A673 (cell line): ENCODE measurements at regions not wholly inside any gene's neighbourhood (a gene's known extent, or its start where the extent isn't known, plus 50 kb on each side); places are given as distances from the start of the nearest gene placed in this dataset.

Experiments
- BruUV-seq: library from RNA; stranded (reverse); fragments of 400-500 nt; replicated peaks from 2 replicates; lab custom pipeline; 2021; lab: Mats Ljungman, UMichigan
- CTCF ChIA-PET: fragments of 300-600 bp; sonication (Branson Sonifier 250); formaldehyde crosslinking; loops from one replicate; lab custom pipeline; 2022; ENCODE audit warnings: antibody characterized with exemption; lab: Charles Lee
- POLR2A ChIA-PET: fragments of 300-600 bp; sonication (Branson Sonifier 250); formaldehyde crosslinking; loops from one replicate; lab custom pipeline; 2022; ENCODE audit warnings: antibody characterized with exemption; ENCODE audit not compliant: low non-redundant PET; lab: Charles Lee
- DNase-seq: peaks from one replicate; pipeline ENCODE4 v3.0.0-alpha.2; 2015; ENCODE audit warnings: low spot score
- H3K27ac ChIP-seq: fragments of 200-600 bp; sonication (generic); 2 replicates; pipeline ENCODE4 v1.5.1; 2016; ENCODE audit warnings: mixed run types, low read depth, mild to moderate bottlenecking, mixed read lengths, antibody characterized with exemption, low read length; ENCODE audit not compliant: poor library complexity, severe bottlenecking
- H3K27me3 ChIP-seq: fragments of 200-600 bp; sonication (generic); replicated peaks from 2 replicates; pipeline ENCODE4 v1.6.1; 2017; ENCODE audit warnings: mixed run types, low read depth, mild to moderate bottlenecking, mixed read lengths, antibody characterized with exemption, low read length; ENCODE audit not compliant: insufficient read depth, poor library complexity
- H3K36me3 ChIP-seq: fragments of 200-600 bp; sonication (generic); 2 replicates; pipeline ENCODE4 v1.6.1; 2016; ENCODE audit warnings: mixed run types, mild to moderate bottlenecking, mixed read lengths, antibody characterized with exemption, low read length; ENCODE audit not compliant: insufficient read depth, poor library complexity, severe bottlenecking
- H3K4me1 ChIP-seq: fragments of 200-600 bp; sonication (generic); 2 replicates; pipeline ENCODE4 v1.6.1; 2017; ENCODE audit warnings: mixed run types, mild to moderate bottlenecking, mixed read lengths, antibody characterized with exemption, low read length; ENCODE audit not compliant: insufficient read depth, poor library complexity, severe bottlenecking
- H3K4me3 ChIP-seq: fragments of 200-600 bp; sonication (generic); 2 replicates; pipeline ENCODE4 v1.5.1; 2016; ENCODE audit warnings: low read depth, mixed run types, mild to moderate bottlenecking, mixed read lengths, low read length; ENCODE audit not compliant: poor library complexity, severe bottlenecking
- H3K9me3 ChIP-seq: fragments of 200-600 bp; sonication (generic); 2 replicates; pipeline ENCODE4 v1.6.1; 2016; ENCODE audit warnings: mixed run types, low read depth, mild to moderate bottlenecking, mixed read lengths, antibody characterized with exemption, low read length; ENCODE audit not compliant: poor library complexity, severe bottlenecking
- CTCF ChIP-seq: fragments of 300-800, 200-600 bp; sonication (generic); conservative IDR thresholded peaks from 2 replicates; pipeline ENCODE4 v1.5.1; 2017; ENCODE audit warnings: low read depth, mild to moderate bottlenecking, antibody characterized with exemption, low read length, moderate library complexity, mixed read lengths
- EZH2 ChIP-seq: fragments of 200-600 bp; sonication (generic); IDR thresholded peaks from 2 replicates; pipeline ENCODE4 v1.6.1; 2017; ENCODE audit warnings: borderline replicate concordance, low read depth, mild to moderate bottlenecking, mixed read lengths, antibody characterized with exemption, low read length; ENCODE audit not compliant: poor library complexity, severe bottlenecking
- intact Hi-C: fragments of 100-400 bp; cut with micrococcal nuclease; formaldehyde crosslinking; loops from one replicate; pipeline ENCODE4 v1.10.0; 2022; ENCODE audit not compliant: unreplicated experiment

GRCh38 chr1:55697997-55698535, 482.9 kb upstream of the USP24 start:
- TF ChIP-seq EZH2, result no peak
- TF ChIP-seq CTCF, result no peak
- BruUV-seq, result no TSS peak
- Histone ChIP-seq H3K9me3 (no peaks in the 10 kb centered on the region), H3K27me3 (no peaks in the 10 kb centered on the region), H3K4me1 (no peaks in the 10 kb centered on the region), H3K4me3 (no peak overlapping the region), H3K27ac (no peak overlapping the region), H3K36me3 (no peaks in the 10 kb centered on the region)
- ChIA-PET POLR2A (no interaction called here), CTCF (no interaction called here)
- intact Hi-C loops, result no loop called here
- DNase-seq, result no peak

DNA sequence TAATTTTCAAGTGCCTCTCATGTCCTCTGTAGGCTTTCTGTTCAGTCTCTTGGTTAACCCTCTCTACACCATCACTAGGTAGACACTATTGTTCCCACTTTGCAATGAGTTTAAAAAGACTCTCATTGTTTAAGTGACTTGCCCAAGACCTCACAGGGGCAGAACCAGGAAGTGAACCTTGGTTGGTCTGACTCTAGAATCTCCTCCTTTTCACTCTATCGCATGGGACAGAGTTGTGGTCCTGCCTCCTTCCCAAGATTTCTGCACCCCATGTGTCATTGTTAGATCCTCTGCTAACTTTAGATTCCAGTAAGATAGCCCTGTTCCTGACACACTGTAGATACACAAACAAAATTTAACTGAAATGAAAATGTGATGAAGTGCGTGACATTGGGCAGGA, 481.7 kb upstream of the USP24 start:
- no peak for TF ChIP-seq CTCF
- TF ChIP-seq EZH2, result no peak
- intact Hi-C loops, result no loop called here
- no peak for DNase-seq
- no peaks in the 10 kb centered on the region for H3K9me3 ChIP-seq
- no peaks in the 10 kb centered on the region for H3K4me1 ChIP-seq
- no peak overlapping the region for H3K27ac ChIP-seq
- CTCF ChIA-PET, result no interaction called here
- no peak overlapping the region for H3K4me3 ChIP-seq
- no peaks in the 10 kb centered on the region for H3K36me3 ChIP-seq
- no peaks in the 10 kb centered on the region for H3K27me3 ChIP-seq
- POLR2A ChIA-PET, result no interaction called here
- BruUV-seq, result no TSS peak

DNA sequence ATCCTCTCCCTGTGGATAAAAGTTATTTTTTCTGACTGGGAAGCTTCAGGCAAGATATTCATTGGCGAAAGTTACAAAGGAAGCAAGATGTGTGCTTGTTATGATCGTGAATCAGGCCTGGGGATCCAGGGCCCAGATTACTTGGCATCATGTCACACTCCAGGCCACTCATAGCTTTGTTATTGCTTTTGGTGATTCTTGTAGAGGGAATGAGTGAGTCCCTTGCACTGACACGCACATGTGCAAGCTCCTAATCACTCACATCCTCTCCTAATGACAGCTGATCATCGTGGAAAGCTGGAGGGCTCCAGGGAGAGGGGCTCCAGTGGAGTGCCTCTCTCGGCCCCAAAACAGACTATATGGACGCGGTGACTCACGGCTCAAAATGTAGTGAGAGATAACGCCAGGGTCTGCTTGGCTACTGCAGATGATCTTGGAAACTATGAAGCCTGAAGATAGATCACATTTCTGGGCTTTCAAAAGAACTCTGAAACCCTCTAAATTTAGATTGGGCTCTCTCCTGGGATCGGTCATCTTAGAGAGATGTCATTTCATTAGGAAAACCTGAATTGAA, 481.1 kb upstream of the USP24 start:
- TF ChIP-seq EZH2 (no peak), CTCF (no peak)
- intact Hi-C loops, result no loop called here
- POLR2A ChIA-PET, result no interaction called here
- H3K4me3 ChIP-seq, result no peak overlapping the region
- H3K27me3 ChIP-seq, result no peaks in the 10 kb centered on the region
- no peaks in the 10 kb centered on the region for H3K4me1 ChIP-seq
- no peaks in the 10 kb centered on the region for H3K9me3 ChIP-seq
- CTCF ChIA-PET, result no interaction called here
- no TSS peak for BruUV-seq
- no peak overlapping the region for H3K27ac ChIP-seq
- H3K36me3 ChIP-seq, result no peaks in the 10 kb centered on the region
- DNase-seq, result no peak
